NCI-H1694 treated with DMSO at 0.1 percent for 48 hours (cell line): ENCODE measurements at regions not wholly inside any gene's neighbourhood (a gene's known extent, or its start where the extent isn't known, plus 50 kb on each side); places are given as distances from the start of the nearest gene placed in this dataset.
"Not testable (repeated sequence)": the region's sequence is repeated elsewhere in the genome, so short reads cannot be mapped to it uniquely, and the experiment has no call there.

ENCODE experiments used
- DNase-seq: peaks from one replicate; lab custom pipeline; 2025; lab: John Stamatoyannopoulos, UW

DNA sequence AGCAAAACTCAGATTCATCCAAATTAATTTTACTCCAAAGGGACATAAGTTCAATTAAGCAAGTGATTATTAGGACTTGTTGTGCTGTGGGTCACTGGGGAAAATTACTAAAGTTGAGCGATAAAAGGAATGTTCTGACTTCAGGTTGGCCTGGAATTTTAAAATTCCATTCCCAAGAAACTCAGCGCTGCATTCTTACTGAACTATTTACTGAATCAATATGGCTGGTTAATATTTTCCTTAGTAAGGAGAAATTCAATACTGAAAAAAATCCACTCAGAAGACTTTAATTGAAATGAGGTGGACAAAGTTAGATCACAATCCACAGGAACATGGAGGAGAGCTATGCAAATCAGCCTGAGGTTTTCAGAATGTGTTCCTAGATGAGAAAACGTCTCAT lies 578.9 kb upstream of the NR5A2 start:
- no peak for DNase-seq

DNA sequence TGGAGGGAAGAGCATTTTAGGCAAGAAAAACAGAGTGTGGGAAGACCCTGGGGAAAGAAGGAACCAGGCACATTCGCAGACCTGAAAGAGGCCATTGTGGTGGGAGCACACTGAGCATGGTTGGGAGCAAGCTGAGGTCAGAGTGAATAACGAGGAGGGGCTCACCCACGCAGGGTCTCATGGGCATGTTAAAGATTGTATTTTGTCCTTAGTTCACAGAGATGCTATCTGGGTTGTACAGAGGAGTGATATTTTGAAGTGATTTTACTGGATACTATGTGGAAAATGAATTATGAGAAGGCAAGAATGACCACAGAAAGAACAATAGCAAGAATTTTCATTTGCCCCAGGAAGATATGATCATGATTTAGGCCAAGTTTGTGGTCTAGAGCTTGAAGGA lies 578.3 kb upstream of the NR5A2 start:
- no peak for DNase-seq

DNA sequence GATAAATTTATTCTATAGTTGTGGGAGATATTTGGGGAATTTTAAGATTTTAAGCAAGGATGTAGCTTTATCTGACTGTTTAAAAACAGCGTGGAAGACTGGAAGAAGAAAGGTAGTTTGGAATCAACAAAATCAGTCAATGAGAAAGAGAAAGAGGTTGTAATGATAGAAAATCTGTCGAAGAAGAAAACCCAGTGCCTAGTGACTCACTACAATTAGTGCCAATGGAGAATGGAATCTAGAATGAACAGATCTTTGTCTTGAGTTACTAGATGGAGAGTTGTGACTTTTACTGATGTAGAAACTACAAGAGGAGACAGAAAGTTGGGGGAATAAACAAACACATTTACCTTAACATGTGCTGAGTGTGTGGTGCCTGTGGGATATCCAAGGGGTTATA lies 577.8 kb upstream of the NR5A2 start:
- DNase-seq = no peak

DNA sequence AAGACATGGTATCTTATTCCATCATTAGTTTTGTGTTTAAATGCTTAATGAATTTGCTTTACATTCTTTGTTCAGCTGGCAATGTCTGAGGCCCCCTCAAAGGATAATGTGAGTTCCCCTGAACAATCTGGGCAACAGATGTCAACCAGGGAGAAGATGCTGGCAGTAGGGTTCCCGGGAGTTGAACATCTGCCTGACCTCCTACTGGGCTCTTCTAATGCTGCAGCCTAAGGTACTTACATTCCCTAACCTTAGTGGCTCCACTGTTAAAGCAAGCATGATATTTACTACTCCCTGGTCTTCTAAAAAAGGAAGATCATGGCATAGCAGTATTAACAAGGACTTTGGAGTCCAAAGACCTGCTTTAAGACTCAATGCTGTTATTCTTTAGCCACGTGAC lies 574.9 kb upstream of the NR5A2 start:
- no peak for DNase-seq

DNA sequence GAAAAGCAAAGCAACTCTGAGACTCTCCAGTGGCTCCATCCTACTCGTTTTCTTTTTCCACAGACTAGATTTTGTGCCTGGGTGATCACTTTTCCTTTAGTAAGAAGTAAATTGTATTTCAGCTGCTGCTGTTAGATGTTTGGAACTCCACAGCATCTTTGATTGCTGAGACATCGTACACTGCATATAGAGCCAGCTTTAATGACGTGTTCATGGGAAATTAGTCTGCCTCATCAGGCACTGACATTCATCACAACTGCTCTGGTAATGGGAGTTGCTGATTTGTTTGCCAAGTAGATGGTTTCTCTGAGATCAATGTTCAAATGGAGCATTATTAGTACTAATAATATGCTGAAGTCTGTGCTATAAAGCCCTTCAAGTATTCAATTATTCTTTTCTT lies 573.8 kb upstream of the NR5A2 start:
- DNase-seq = no peak

DNA sequence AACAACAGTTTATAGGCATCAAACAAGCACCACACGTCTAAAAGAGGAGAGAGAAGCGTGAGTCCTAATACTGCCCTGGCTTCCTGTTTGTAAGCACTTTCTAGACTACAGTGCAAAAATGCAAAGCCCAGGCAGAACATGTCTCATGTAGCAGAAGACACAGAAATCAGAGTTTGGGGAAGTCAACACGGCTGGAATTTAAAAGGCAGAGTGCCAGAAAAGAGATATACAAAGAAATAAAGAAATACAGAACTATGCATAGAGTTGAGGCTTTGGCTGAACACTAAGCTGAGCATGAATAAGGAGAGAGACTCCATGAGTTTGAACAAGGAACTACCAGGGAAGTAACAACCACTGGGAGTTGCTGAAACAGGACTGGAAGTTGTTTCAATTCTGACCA lies 566.6 kb upstream of the NR5A2 start:
- no peak for DNase-seq

DNA sequence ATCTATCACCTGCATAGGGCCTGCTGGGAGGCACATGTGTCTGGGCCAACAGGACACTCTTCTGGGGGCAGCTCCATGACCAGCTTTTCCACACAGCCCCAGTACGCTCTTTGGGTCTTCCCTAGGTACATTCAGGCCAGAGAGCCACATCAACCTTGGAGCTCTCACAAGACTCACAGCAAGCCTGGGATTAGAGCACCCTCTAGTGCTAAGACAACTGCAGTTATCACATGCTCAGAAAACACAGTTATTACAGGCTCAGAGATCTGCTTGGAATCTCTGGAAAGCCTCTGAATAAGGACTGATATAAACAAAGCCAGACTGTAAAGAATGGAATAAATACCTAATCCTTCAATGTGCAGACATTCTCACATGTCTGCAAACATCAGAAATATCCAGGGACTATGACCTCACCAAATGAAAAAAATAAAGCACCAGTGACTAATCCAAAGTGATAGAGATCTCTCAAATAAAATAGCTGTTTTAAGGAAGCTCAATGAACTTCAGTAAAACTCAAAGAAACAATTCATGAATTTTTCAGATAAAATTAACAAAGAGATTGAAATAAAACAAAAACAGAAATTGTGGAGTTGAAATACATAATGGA lies 563.9 kb upstream of the NR5A2 start:
- DNase-seq = no peak

DNA sequence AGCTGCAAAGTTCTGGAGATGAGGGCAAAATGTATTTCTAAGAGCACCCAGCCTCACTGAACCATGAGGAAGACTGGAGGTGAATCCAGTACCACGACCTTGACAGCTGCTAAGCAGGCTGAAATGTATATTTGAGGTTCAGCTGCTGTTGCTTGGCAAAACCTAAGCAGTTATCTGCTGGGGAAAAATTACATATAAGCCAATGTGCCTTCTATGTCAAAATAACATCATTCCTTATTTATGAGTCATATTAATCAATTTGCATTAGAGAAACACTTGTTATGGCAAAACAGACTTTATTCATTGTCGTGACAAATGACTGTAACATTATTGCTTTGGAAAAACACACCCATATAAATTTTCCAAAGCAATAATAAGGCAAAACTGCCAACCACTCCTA lies 560.5 kb upstream of the NR5A2 start:
- DNase-seq = no peak

DNA sequence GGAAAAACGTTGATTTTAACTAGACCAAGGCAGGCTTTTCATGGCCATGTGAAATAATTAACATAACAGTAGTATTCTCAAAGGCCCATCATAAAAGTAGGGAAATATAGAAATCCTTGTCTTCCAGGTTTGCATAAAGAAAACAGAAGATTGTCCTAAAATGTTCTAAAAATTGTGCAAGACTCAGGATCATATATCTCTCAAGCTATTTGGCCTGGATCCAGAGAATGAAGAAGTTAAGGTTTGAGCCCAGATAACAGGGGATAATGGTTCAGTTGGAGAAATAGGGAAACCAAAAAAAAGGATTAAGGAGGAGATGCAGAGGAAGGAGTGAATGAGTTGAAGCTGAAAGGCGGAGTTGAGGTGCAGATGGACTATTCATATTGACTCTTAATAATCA lies 555.5 kb upstream of the NR5A2 start:
- no peak for DNase-seq

DNA sequence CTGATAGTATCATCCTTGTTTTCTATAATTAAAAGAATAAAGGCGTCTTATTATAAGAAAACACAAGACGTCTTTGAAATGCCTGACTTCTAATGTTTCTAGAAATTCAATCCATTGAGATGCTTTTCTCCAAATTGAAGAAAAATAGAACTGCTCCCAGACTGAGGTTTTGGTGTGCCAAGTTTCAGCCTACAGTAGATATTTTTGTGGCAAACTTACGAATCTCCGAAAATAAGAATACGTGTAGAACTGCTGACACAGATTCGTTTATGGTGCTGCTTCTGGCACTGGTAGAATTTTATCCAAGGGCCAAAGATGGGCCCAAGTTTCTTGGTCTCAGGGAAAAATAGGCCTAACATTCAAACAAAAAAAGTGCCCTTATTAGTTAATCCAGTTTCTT lies 554.5 kb upstream of the NR5A2 start:
- DNase-seq = no peak

DNA sequence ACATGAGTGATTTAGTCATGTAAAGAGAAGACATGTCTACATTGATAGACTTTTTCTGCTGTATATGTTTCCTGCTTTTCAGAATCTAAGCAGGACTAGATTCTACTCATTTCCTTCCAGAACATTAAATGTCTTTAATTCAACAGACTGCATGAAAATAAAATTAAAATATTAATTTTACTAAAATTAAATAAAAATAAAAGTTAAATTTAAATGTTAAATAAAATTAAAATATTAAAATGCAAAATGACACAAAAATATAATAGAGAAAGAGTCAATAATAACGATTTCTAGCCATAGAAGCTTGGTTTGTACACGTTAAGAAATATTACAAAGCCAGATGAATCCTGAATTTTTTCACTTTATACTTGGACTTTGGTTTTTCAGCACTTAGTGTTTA lies 552.8 kb upstream of the NR5A2 start:
- DNase-seq = no peak

DNA sequence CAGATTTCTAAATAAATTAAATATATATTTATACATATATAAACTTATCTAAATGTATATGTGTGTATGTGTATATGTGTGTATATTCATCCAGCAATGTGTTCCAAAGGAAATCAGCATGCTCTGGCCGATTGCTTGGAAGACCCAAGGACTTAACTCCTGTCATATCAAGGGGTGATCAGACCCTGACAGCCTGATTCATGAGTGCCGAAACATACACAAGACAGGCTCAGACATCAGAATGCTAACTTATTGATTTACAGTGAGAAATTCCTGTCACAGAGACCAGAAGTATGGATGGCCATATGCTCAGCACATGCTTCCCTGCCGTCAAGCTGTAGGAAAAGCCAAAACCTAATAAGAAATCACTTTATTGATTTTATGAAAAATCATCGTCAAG lies 545.1 kb upstream of the NR5A2 start:
- DNase-seq = no peak

DNA sequence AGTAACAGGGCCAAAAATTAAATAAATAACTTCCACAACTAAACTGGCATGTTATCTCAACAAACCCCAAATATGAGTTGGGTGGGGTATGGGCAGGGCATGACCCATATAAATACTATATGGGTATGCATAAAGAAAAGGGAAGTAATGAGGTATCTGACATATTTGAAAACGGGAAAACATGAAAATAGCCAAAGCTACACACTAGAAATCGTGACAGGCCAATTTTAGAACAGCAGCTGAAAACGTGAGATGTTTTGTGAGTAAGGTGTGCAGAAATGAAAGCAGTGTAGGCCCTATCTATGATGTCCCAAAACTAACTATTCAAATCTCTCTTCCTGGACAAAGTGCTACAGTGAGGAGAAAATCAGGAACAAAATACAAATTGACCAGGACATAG lies 537.9 kb upstream of the NR5A2 start:
- DNase-seq = no peak

DNA sequence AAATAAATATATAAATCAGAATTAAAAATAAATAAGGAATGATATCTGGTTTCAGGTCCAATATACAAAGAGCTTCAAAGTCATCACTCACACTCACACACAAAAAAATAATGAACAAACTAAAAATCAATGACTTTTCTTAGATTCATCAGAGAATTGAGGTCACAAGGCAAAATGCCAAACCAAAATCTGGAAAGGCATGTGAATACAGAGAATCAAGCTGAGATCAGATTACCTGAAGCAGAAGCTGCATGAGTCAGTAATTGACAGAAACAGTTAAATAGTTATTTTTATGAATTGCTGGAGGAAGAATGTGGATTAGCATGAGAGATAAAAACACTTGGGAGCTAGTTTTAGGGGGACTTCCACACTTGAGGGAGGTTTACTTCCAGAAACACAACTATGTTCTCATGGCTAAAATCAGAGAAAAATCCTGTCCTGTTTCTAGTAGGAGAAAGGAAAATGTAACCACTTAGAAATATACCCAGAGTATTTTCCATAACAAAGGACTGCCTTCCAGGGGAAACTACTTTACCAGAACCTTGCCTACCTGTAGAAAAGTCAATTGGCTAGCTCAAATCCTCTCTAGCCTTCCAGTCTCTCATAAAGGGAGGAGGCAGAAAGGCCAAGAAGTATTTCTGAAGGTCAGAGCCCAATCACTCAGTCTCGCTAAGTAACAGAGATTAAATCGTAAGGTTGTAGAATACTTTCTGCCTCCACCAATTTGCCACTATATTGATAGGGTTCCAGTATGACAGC lies 536.6 kb upstream of the NR5A2 start:
- DNase-seq = no peak

DNA sequence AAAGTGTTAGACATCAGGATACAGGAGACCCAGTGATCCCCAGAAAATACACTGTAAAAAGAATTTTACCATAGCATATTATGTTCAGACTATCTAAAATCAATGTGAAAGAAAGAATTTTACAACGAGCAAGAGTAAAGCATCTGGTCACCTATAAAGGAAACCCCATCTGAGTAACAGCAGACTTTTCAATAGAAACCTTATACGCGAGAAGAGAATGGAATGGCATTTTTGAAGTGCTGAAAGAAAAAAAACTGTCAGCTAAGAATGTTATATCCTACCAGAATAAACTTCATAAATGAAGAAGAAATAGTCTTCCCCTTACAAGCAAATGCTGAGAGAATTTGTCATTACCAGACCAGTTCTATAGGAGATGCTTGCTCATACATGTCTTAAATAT lies 532.1 kb upstream of the NR5A2 start:
- no peak for DNase-seq

DNA sequence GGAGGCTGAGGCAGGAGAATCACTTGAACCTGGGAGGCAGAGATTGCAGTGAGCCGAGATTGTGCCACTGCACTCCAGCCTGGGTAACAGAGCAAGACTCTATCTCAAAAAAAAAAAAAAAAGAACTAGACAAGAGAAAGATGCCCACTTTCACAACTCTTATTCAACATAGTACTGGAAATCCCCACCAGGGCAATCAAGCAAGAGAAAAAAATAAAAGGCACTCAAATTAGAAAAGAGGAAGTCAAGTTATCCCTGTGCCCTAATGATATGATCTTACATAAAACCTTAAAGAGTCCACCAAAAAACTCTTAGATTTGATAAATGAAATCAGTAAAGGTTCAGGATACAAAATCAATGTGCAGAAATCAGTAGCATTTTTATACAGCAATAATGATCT lies 528.7 kb upstream of the NR5A2 start:
- not testable (repeated sequence) for DNase-seq

DNA sequence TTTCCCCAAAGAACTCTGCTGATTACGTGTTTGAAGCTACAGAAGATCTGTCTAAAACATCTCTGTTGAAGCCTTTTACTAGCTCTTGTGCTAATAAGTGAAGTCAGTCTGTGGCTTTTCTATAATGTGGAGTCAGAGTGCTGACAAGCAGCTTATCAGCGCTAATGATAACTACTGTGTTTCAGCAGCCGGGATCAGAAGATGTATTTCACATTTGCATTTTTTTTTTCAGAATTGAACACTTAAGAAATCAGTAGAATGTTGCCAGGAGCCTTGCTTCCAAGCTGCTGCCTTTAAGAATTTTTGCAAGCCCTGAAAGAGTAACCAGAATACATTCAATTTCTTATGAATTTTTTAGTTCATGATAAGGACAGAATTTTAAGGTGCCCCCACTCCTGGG lies 519.4 kb upstream of the NR5A2 start:
- DNase-seq = no peak

DNA sequence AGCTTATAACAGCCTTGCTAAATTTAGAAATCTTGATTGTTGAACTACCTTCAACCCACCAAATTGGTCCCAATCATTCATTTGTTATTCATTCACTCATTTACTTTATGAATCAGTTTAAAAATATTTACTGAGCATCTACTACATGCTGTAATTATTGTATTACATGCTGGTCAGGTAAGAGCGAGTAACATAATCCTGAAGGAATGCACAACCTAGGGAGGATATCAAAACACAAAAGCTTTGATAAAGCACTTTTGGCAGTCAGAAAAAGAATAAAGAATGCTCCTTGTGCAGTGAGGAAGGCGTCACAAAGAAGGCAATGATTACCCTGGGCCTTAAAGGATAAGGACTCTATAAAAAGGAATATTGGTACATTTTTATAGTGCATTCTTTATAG lies 518.9 kb upstream of the NR5A2 start:
- DNase-seq = no peak

DNA sequence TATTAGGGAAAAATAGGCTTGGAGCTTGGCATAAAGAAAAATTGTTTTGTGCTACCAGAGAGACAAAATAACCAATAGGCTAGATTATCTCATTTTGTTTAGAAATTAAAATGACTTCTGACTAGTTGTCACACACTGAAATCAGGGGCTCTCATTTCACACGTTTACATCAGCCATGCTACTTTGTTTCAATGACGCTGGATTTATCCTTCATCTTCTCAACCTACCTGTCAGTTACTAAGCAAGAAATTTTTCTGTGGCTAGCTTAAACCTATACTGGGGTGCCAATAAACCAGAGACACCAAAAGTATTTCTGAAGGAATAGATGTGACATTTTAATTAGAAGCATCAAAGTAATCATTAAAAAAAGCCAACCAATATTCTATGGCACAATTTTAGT lies 518.1 kb upstream of the NR5A2 start:
- no peak for DNase-seq

DNA sequence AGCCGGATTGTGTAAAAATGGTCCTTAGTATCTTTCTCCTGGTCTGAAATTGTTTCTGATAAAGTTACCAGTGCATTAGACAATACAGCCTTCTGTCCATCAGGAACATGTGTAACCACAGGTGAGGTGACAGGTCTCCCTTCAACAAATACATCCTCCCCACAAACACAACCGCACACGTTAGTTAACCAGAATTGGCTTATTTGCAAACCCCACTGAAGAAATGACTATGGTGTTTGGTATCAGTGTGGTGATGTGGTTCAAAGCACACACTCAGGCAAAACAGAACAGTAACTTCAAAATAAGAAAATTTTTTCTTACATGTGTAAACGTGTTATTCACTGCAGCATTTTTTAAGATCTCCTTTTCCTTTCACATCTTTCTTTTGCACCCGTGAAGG lies 517.2 kb upstream of the NR5A2 start:
- DNase-seq = no peak

DNA sequence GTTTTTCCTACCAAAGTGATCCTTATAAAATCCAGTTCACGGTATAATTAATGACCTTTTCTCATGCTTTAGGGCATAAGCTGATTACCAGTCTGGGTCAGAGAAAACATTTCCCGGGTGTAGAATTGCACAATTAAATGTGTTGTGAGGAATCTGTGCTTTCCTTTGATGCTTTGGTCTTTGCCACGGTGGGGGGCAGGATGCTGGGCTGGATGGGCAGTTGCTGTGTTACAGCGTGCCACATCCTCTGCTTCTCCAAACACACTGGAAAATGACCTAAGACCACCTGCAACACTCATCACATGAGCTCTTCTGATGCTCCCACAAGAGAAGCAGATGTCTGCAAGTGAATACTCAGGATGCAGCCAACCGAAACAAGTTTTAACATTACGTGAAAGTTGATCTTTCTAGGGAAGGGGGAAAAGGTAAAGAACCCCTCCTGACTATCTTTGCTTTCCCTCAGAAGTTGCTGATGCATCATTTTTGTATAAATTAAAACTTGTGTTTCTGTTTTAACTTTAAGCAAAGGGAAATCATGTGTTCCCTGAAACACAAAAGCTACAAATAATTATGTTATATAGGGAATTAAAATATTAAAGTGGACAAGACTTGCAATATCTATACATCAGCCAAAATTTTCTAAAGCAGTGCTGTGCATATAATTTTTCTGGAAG lies 515.3 kb upstream of the NR5A2 start:
- no peak for DNase-seq

DNA sequence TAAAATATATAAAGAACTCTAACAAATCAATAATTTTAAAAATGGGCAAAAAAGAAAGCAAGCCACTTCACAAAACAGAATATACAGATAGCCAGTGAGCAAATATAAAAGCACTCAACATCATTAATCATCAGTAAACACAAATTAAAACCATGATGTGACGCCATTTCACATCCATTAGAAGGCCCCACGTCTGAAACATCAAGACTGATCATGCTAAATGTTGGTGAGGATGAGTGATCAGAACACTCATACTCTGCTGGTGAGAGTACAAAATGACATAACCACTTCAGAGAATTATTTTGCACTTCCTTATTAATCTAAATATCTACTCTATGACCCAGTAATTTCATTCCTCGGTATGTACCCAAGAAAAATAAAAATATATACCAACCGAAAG lies 512.2 kb upstream of the NR5A2 start:
- no peak for DNase-seq

DNA sequence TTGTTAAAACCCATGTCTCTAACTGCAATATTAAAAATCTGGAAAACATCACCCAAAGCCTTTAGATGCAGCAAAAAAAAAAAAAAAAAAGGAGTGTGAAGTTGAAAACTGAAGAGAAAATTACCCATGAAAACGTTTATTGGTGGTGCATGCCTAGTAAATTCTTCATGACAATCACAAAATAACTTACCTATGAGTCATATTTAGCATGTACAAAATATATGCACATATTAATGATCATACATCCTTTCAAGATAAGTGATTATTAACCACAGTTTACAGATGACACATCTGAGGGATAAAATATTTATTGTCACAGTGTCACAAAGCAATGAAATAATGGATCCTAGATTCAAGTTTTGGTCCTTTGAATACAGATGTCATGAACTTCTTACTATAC lies 505.2 kb upstream of the NR5A2 start:
- DNase-seq = no peak

DNA sequence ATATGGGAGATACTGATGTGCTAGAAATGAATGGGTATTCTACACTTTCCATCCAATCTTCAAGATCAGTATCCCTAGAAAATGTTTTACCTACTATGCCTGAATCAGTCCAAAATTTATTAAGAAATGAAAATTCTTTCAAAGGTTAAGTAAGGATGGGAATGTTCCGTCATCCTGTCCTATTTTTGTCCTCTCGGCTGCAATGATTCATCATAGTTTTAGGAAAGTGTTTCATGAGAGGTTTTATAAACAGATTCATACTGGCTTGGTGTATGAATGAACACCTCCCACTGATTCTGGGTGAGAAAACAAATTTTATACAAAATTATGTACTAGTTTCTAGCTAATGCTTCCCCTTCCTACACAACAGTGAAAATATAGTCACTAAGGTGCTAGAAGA lies 504.6 kb upstream of the NR5A2 start:
- no peak for DNase-seq
